ENCODE measurements at regions not wholly inside any gene's neighbourhood (a gene's known extent, or its start where the extent isn't known, plus 50 kb on each side); places are given as distances from the start of the nearest gene placed in this dataset.

DNA sequence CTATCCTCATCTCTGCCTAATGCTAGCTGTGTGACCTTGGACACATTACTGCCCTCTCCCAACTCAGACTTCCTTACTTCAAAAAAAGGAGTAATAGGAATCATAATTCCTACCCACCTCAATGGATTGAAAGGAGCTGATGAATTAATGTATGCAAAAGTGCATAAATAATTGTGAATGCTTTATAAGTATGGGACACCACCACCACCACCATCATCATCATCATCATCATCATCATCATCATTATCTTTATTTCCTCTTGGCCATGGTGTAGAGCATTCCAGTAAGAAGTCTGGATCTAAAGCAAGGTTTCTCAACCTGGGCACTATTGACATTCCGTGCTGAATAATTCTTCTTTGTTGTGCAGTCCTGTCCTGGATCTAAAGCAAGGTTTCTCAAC lies 282.5 kb downstream of the MEX3B start:
- Histone ChIP-seq H3K9ac (ENCODE audit: low read length in 3 of 3) (no peak overlapping the region), H3K36me3 (ENCODE audit: control insufficient read depth in 2 of 3, insufficient read depth in 3 of 3, low read length in 3 of 3) (no peaks in the 10 kb centered on the region), H3K4me1 (ENCODE audit: control insufficient read depth in 2 of 3, insufficient read depth in 2 of 3, low read depth in 1 of 3, low read length in 3 of 3) (no peaks in the 10 kb centered on the region), H3K27ac (ENCODE audit: low read depth in 2 of 2, low read length in 2 of 2) (no peak overlapping the region), H3K9me3 (ENCODE audit: control insufficient read depth in 2 of 3, insufficient read depth in 1 of 3, low read length in 3 of 3) (no peaks in the 10 kb centered on the region), H3K4me3 (ENCODE audit: low read length in 3 of 3) (no peak overlapping the region), H3K27me3 (ENCODE audit: control insufficient read depth, insufficient read depth, low read length) (no peaks in the 10 kb centered on the region)
- intact Hi-C loops (cut with DNase I), result no loop called here
- TF ChIP-seq, protein P1, sequence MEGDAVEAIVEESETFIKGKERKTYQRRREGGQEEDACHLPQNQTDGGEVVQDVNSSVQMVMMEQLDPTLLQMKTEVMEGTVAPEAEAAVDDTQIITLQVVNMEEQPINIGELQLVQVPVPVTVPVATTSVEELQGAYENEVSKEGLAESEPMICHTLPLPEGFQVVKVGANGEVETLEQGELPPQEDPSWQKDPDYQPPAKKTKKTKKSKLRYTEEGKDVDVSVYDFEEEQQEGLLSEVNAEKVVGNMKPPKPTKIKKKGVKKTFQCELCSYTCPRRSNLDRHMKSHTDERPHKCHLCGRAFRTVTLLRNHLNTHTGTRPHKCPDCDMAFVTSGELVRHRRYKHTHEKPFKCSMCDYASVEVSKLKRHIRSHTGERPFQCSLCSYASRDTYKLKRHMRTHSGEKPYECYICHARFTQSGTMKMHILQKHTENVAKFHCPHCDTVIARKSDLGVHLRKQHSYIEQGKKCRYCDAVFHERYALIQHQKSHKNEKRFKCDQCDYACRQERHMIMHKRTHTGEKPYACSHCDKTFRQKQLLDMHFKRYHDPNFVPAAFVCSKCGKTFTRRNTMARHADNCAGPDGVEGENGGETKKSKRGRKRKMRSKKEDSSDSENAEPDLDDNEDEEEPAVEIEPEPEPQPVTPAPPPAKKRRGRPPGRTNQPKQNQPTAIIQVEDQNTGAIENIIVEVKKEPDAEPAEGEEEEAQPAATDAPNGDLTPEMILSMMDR (IDR thresholded peaks at IDR 0.05; ENCODE audit: borderline replicate concordance, extremely low read depth, insufficient read depth), result no peak
- FAIRE-seq, result no peak
- DNase-seq, result no peak

DNA sequence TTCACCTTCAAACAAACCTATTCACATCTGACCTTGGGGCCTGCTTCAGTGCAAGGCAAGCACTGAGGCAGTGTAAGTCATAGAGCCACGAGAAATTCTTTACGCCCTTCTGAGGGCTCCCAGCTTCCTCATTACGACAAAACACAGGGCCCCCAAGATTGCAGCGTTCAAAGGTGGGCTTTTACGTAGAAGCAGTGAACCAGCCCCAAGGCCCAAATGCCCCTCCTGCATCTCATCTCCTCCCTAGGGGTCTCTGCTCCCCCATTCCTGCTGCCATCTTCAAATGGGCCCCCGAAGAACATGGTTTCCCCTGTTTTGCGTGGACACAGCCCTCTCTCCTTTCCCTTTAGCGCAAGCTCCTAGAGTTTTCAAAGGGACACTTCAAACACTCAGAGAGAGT lies 285.1 kb downstream of the MEX3B start:
- FAIRE-seq (no peak), DNase-seq (no peak)
- Histone ChIP-seq H3K4me3 (ENCODE audit: low read length in 3 of 3) (no peak overlapping the region), H3K27ac (ENCODE audit: low read depth in 2 of 2, low read length in 2 of 2) (no peak overlapping the region), H3K9me3 (ENCODE audit: control insufficient read depth in 2 of 3, insufficient read depth in 1 of 3, low read length in 3 of 3) (no peaks in the 10 kb centered on the region), H3K9ac (ENCODE audit: low read length in 3 of 3) (no peak overlapping the region), H3K36me3 (ENCODE audit: control insufficient read depth in 2 of 3, insufficient read depth in 3 of 3, low read length in 3 of 3) (no peaks in the 10 kb centered on the region), H3K27me3 (ENCODE audit: control insufficient read depth, insufficient read depth, low read length) (no peaks in the 10 kb centered on the region), H3K4me1 (ENCODE audit: control insufficient read depth in 2 of 3, insufficient read depth in 2 of 3, low read depth in 1 of 3, low read length in 3 of 3) (no peaks in the 10 kb centered on the region)
- intact Hi-C loops (cut with DNase I), result no loop called here
- TF ChIP-seq, protein P1 (IDR thresholded peaks at IDR 0.05; ENCODE audit: borderline replicate concordance, extremely low read depth, insufficient read depth), result no peak

DNA sequence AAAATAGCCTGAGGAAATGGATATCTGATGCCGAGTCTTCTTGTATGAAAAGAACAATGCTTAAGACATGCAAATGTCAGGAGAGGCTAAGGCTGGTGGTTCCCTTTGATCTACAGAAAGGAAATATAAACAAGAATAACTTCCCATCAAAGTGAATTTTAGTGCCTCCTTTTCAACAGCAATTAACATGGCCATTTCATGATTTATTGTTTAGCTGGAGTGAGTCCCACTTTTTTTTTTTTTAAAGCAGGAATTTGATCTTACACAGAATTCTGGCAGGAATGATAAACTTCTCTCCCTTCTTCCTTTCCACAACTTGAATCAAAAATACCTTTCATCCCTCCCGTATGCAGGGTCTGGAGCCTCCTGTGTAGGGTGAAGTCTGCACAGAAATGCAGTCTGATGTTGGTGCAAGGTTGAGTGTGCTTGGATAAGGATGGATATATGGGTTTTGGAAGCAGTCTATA lies 287.0 kb downstream of the MEX3B start:
- Histone ChIP-seq H3K9me3 (ENCODE audit: control insufficient read depth in 2 of 3, insufficient read depth in 1 of 3, low read length in 3 of 3) (no peaks in the 10 kb centered on the region), H3K4me1 (ENCODE audit: control insufficient read depth in 2 of 3, insufficient read depth in 2 of 3, low read depth in 1 of 3, low read length in 3 of 3) (no peaks in the 10 kb centered on the region), H3K36me3 (ENCODE audit: control insufficient read depth in 2 of 3, insufficient read depth in 3 of 3, low read length in 3 of 3) (no peaks in the 10 kb centered on the region), H3K27me3 (ENCODE audit: control insufficient read depth, insufficient read depth, low read length) (no peaks in the 10 kb centered on the region), H3K4me3 (ENCODE audit: low read length in 3 of 3) (no peak overlapping the region), H3K9ac (ENCODE audit: low read length in 3 of 3) (no peak overlapping the region), H3K27ac (ENCODE audit: low read depth in 2 of 2, low read length in 2 of 2) (no peak overlapping the region)
- TF ChIP-seq, protein P1 (IDR thresholded peaks at IDR 0.05; ENCODE audit: borderline replicate concordance, extremely low read depth, insufficient read depth), result no peak
- no peak for FAIRE-seq
- DNase-seq, result peak in 3 of 5 donors; percentile 42 to 87 (median 82)
- intact Hi-C loops (cut with DNase I), result no loop called here

DNA sequence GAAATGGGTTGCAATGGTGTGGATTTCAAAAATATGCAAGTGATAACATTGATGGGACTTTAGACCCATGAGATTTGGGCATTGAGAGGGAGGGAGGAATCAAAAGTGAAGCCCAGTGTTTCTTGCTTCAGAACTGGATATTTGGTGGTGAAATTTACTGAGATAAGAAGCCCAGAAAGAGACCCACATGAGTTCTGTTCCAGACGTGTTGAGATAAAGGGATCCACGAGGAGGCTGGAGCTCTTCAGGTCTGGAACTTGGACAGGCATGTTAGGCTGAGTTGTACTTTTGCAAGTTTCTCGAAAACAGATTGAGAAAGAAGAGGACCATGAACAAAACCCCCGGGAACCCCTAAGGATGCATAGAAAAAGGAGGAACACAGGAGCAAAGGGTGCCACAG lies 290.2 kb downstream of the MEX3B start:
- Histone ChIP-seq H3K27ac (ENCODE audit: low read depth in 2 of 2, low read length in 2 of 2) (no peak overlapping the region), H3K36me3 (ENCODE audit: control insufficient read depth in 2 of 3, insufficient read depth in 3 of 3, low read length in 3 of 3) (no peaks in the 10 kb centered on the region), H3K9ac (ENCODE audit: low read length in 3 of 3) (no peak overlapping the region), H3K9me3 (ENCODE audit: control insufficient read depth in 2 of 3, insufficient read depth in 1 of 3, low read length in 3 of 3) (no peaks in the 10 kb centered on the region), H3K27me3 (ENCODE audit: control insufficient read depth, insufficient read depth, low read length) (no peaks in the 10 kb centered on the region), H3K4me1 (ENCODE audit: control insufficient read depth in 2 of 3, insufficient read depth in 2 of 3, low read depth in 1 of 3, low read length in 3 of 3) (peaks cover 0 to 4% (median 2%) of the 10 kb centered on the region in 3 donors), H3K4me3 (ENCODE audit: low read length in 3 of 3) (no peak overlapping the region)
- no peak for DNase-seq
- intact Hi-C loops (cut with DNase I), result no loop called here
- FAIRE-seq, result no peak
- TF ChIP-seq, protein P1 (IDR thresholded peaks at IDR 0.05; ENCODE audit: borderline replicate concordance, extremely low read depth, insufficient read depth), result no peak

Measured in kidney (tissue), 13 donors.